GM18517 (cell line): ENCODE measurements at regions not wholly inside any gene's neighbourhood (a gene's known extent, or its start where the extent isn't known, plus 50 kb on each side); places are given as distances from the start of the nearest gene placed in this dataset.

ENCODE experiments used
- ATAC-seq: cut with Tn5 transposase; IDR thresholded peaks from one replicate; pipeline ENCODE4 v1.9.1; 2021; ENCODE audit warnings: mild to moderate bottlenecking, moderate library complexity; ENCODE audit not compliant: unreplicated experiment

GRCh38 chr5:92471861-92472260, 1088.7 kb upstream of the ARRDC3 start:
- no peak for ATAC-seq

- no peak for ATAC-seq
Observed at GRCh38 chr5:92470770-92471169, 1087.7 kb upstream of the ARRDC3 start.

- no peak for ATAC-seq
Observed at GRCh38 chr5:92468295-92468694, 1085.2 kb upstream of the ARRDC3 start.

- no peak for ATAC-seq
Observed at GRCh38 chr5:92467695-92468094, 1084.6 kb upstream of the ARRDC3 start.

- ATAC-seq = peak; percentile 51
Observed at GRCh38 chr5:92460505-92460904, 1077.4 kb upstream of the ARRDC3 start.

GRCh38 chr5:92459654-92460053, 1076.5 kb upstream of the ARRDC3 start:
- ATAC-seq = no peak

- peak; percentile 98 for ATAC-seq
Observed at GRCh38 chr5:92455011-92455410, 1071.9 kb upstream of the ARRDC3 start.

GRCh38 chr5:92444888-92445287, 1061.8 kb upstream of the ARRDC3 start:
- ATAC-seq = no peak

- no peak for ATAC-seq
Observed at GRCh38 chr5:92435781-92436180, 1052.7 kb upstream of the ARRDC3 start.

GRCh38 chr5:92429646-92430045, 1046.5 kb upstream of the ARRDC3 start:
- no peak for ATAC-seq

GRCh38 chr5:92428415-92428814, 1045.3 kb upstream of the ARRDC3 start:
- no peak for ATAC-seq

GRCh38 chr5:92424785-92425426, 1041.8 kb upstream of the ARRDC3 start:
- ATAC-seq = no peak

GRCh38 chr5:92421942-92422341, 1038.8 kb upstream of the ARRDC3 start:
- no peak for ATAC-seq

GRCh38 chr5:92421196-92421595, 1038.1 kb upstream of the ARRDC3 start:
- no peak for ATAC-seq

- ATAC-seq = no peak
Observed at GRCh38 chr5:92419261-92419660, 1036.1 kb upstream of the ARRDC3 start.

GRCh38 chr5:92418341-92418740, 1035.2 kb upstream of the ARRDC3 start:
- ATAC-seq = no peak

- ATAC-seq = no peak
Observed at GRCh38 chr5:92409134-92409533, 1026.0 kb upstream of the ARRDC3 start.

- no peak for ATAC-seq
Observed at GRCh38 chr5:92402956-92403702, 1020.0 kb upstream of the ARRDC3 start.

GRCh38 chr5:92402045-92402444, 1018.9 kb upstream of the ARRDC3 start:
- no peak for ATAC-seq

- ATAC-seq = no peak
Observed at GRCh38 chr5:92401492-92401891, 1018.4 kb upstream of the ARRDC3 start.

- ATAC-seq = no peak
Observed at GRCh38 chr5:92394936-92395335, 1011.8 kb upstream of the ARRDC3 start.

- no peak for ATAC-seq
Observed at GRCh38 chr5:92390657-92391056, 1007.5 kb upstream of the ARRDC3 start.
